ENCODE measurements at regions not wholly inside any gene's neighbourhood (a gene's known extent, or its start where the extent isn't known, plus 50 kb on each side); places are given as distances from the start of the nearest gene placed in this dataset.

DNA sequence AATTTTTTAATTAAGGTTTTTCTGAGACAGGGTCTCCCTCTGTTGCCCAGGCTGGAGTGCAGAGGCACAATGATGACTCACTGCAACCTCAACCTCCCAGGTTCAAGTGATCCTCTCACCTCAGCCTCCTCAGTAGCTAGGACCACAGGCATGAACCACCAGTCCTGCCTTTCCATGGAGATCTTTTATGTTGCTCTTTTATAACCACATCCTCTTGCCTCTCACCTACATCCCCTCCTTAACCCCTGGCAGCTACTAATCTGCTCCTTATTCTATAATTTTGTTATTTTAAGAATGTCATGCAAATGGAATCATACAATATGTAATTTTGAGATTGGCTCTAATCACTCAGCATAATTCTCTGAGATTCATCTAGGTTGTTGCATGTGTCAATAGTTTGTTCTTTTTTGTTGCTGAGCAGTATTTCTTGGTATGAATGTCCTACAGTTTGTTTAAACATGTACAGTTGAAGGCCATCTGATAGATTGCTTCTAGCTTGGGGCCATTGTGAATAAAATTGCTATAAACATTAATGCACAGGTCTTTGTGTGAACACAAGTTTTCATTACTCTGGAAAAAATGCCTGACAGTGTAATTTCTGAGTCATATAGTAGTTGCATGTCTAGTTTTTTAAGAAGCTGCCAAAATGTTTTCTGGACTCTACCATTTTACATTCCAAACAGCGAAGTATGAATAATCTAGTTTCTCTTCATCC, 249.2 kb upstream of the AMIGO2 start (continued):
- TF ChIP-seq, protein P1, sequence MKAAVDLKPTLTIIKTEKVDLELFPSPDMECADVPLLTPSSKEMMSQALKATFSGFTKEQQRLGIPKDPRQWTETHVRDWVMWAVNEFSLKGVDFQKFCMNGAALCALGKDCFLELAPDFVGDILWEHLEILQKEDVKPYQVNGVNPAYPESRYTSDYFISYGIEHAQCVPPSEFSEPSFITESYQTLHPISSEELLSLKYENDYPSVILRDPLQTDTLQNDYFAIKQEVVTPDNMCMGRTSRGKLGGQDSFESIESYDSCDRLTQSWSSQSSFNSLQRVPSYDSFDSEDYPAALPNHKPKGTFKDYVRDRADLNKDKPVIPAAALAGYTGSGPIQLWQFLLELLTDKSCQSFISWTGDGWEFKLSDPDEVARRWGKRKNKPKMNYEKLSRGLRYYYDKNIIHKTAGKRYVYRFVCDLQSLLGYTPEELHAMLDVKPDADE (IDR thresholded peaks at IDR 0.05): no peak
- TF ChIP-seq CREB1 (CRISPR knock-in tag; IDR thresholded peaks at IDR 0.05; ENCODE audit: low read depth) (no peak), STAT1 (IDR thresholded peaks at IDR 0.05; ENCODE audit: unreplicated experiment) (no peak), POLR2AphosphoS5 (IDR thresholded peaks at IDR 0.05; ENCODE audit: low read depth) (no peak), NANOG (IDR thresholded peaks at IDR 0.05; ENCODE audit: borderline replicate concordance) (no peak), EZH2 (IDR thresholded peaks at IDR 0.05; ENCODE audit: low read depth, unreplicated experiment) (no peak)
- TF ChIP-seq, protein P2, sequence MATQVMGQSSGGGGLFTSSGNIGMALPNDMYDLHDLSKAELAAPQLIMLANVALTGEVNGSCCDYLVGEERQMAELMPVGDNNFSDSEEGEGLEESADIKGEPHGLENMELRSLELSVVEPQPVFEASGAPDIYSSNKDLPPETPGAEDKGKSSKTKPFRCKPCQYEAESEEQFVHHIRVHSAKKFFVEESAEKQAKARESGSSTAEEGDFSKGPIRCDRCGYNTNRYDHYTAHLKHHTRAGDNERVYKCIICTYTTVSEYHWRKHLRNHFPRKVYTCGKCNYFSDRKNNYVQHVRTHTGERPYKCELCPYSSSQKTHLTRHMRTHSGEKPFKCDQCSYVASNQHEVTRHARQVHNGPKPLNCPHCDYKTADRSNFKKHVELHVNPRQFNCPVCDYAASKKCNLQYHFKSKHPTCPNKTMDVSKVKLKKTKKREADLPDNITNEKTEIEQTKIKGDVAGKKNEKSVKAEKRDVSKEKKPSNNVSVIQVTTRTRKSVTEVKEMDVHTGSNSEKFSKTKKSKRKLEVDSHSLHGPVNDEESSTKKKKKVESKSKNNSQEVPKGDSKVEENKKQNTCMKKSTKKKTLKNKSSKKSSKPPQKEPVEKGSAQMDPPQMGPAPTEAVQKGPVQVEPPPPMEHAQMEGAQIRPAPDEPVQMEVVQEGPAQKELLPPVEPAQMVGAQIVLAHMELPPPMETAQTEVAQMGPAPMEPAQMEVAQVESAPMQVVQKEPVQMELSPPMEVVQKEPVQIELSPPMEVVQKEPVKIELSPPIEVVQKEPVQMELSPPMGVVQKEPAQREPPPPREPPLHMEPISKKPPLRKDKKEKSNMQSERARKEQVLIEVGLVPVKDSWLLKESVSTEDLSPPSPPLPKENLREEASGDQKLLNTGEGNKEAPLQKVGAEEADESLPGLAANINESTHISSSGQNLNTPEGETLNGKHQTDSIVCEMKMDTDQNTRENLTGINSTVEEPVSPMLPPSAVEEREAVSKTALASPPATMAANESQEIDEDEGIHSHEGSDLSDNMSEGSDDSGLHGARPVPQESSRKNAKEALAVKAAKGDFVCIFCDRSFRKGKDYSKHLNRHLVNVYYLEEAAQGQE (IDR thresholded peaks at IDR 0.05; ENCODE audit: unreplicated experiment): no peak

DNA sequence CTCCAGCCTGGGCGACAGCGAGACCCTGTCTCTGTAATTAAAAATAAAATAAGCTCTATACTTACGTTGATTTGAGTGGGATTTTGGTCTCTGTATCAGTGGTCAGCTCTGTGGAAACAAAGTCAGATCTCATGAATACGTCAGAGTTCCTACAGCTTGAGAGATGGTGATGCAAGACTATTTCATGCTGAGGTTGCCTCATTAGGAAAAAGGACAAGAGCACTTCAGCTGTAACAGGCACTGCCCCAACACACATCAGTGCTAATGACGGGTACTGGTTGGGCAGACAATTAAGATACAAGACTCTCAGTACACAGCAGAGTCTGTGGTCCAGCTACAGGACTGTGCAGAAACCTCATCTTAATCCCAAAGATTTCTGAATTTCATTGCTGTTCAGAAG, 246.4 kb upstream of the AMIGO2 start:
- no peak for ATAC-seq
- Mint-ChIP-seq H3K4me1 (no peaks in the 10 kb centered on the region), H3K36me3 (ENCODE audit: low read depth) (no peaks in the 10 kb centered on the region)
- no peak for TF ChIP-seq POLR2AphosphoS5 (IDR thresholded peaks at IDR 0.05; ENCODE audit: low read depth)
- no peak for TF ChIP-seq ZNF114 (CRISPR knock-in tag; IDR thresholded peaks at IDR 0.05)
- no peak for TF ChIP-seq NANOG (IDR thresholded peaks at IDR 0.05; ENCODE audit: borderline replicate concordance)
- TF ChIP-seq EZH2 (IDR thresholded peaks at IDR 0.05; ENCODE audit: low read depth, unreplicated experiment): no peak
- no peak for TF ChIP-seq CREB1 (CRISPR knock-in tag; IDR thresholded peaks at IDR 0.05; ENCODE audit: low read depth)
- TF ChIP-seq, protein P3, sequence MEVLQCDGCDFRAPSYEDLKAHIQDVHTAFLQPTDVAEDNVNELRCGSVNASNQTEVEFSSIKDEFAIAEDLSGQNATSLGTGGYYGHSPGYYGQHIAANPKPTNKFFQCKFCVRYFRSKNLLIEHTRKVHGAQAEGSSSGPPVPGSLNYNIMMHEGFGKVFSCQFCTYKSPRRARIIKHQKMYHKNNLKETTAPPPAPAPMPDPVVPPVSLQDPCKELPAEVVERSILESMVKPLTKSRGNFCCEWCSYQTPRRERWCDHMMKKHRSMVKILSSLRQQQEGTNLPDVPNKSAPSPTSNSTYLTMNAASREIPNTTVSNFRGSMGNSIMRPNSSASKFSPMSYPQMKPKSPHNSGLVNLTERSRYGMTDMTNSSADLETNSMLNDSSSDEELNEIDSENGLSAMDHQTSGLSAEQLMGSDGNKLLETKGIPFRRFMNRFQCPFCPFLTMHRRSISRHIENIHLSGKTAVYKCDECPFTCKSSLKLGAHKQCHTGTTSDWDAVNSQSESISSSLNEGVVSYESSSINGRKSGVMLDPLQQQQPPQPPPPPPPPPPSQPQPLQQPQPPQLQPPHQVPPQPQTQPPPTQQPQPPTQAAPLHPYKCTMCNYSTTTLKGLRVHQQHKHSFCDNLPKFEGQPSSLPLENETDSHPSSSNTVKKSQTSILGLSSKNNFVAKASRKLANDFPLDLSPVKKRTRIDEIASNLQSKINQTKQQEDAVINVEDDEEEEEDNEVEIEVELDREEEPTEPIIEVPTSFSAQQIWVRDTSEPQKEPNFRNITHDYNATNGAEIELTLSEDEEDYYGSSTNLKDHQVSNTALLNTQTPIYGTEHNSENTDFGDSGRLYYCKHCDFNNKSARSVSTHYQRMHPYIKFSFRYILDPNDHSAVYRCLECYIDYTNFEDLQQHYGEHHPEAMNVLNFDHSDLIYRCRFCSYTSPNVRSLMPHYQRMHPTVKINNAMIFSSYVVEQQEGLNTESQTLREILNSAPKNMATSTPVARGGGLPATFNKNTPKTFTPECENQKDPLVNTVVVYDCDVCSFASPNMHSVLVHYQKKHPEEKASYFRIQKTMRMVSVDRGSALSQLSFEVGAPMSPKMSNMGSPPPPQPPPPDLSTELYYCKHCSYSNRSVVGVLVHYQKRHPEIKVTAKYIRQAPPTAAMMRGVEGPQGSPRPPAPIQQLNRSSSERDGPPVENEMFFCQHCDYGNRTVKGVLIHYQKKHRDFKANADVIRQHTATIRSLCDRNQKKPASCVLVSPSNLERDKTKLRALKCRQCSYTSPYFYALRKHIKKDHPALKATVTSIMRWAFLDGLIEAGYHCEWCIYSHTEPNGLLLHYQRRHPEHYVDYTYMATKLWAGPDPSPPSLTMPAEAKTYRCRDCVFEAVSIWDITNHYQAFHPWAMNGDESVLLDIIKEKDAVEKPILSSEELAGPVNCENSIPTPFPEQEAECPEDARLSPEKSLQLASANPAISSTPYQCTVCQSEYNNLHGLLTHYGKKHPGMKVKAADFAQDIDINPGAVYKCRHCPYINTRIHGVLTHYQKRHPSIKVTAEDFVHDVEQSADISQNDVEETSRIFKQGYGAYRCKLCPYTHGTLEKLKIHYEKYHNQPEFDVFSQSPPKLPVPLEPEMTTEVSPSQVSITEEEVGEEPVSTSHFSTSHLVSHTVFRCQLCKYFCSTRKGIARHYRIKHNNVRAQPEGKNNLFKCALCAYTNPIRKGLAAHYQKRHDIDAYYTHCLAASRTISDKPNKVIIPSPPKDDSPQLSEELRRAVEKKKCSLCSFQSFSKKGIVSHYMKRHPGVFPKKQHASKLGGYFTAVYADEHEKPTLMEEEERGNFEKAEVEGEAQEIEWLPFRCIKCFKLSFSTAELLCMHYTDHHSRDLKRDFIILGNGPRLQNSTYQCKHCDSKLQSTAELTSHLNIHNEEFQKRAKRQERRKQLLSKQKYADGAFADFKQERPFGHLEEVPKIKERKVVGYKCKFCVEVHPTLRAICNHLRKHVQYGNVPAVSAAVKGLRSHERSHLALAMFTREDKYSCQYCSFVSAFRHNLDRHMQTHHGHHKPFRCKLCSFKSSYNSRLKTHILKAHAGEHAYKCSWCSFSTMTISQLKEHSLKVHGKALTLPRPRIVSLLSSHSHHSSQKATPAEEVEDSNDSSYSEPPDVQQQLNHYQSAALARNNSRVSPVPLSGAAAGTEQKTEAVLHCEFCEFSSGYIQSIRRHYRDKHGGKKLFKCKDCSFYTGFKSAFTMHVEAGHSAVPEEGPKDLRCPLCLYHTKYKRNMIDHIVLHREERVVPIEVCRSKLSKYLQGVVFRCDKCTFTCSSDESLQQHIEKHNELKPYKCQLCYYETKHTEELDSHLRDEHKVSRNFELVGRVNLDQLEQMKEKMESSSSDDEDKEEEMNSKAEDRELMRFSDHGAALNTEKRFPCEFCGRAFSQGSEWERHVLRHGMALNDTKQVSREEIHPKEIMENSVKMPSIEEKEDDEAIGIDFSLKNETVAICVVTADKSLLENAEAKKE (CRISPR knock-in tag; IDR thresholded peaks at IDR 0.05): no peak
- no peak for TF ChIP-seq STAT1 (IDR thresholded peaks at IDR 0.05; ENCODE audit: unreplicated experiment)
- TF ChIP-seq, protein P1 (IDR thresholded peaks at IDR 0.05): no peak

More for the DNA sequence above, 246.4 kb upstream of the AMIGO2 start:
- H4K20me1 ChIP-seq (replicated peaks; ENCODE audit: insufficient read depth): no peaks in the 10 kb centered on the region
- DNase-seq (ENCODE audit: low spot score): no peak
- H3K27me3 ChIP-seq (ENCODE audit: insufficient read depth): no peaks in the 10 kb centered on the region
- no peak overlapping the region for H3K27ac Mint-ChIP-seq
- H3K4me3 Mint-ChIP-seq: no peak overlapping the region
- no peak overlapping the region for H3K27ac ChIP-seq (ENCODE audit: low read depth)
- no peak overlapping the region for H3K4me2 ChIP-seq
- no peaks in the 10 kb centered on the region; the same call in 2 of the 3 replicates for H3K9me3 Mint-ChIP-seq
- no peaks in the 10 kb centered on the region for H3K4me1 ChIP-seq (ENCODE audit: insufficient read depth)
- H3K36me3 ChIP-seq (ENCODE audit: insufficient read depth): no peaks in the 10 kb centered on the region
- H3K27me3 Mint-ChIP-seq (ENCODE audit: insufficient read depth, low read depth, poor library complexity): no peaks in the 10 kb centered on the region
- H3F3A ChIP-seq (replicated peaks; ENCODE audit: low read depth): no peaks in the 10 kb centered on the region
- no peaks in the 10 kb centered on the region for H3K79me2 ChIP-seq (replicated peaks; ENCODE audit: insufficient read depth)
- H3K9me2 ChIP-seq (ENCODE audit: insufficient read depth): 0 out of 2 replicates have a peak, but pooled peaks cover 5% of the 10 kb centered on the region
- H3K4me3 ChIP-seq: no peak overlapping the region
- H2AFZ ChIP-seq: peak overlapping the region; percentile 38; the same call in 1 of the 2 replicates

Measured in GM23338 (cell line).